Cardiac fibroblast (primary cell): ENCODE measurements at regions not wholly inside any gene's neighbourhood (a gene's known extent, or its start where the extent isn't known, plus 50 kb on each side); places are given as distances from the start of the nearest gene placed in this dataset.
A peak's percentile ranks its signal among the peaks of the same experiment; 100 is the strongest.
"Not testable (repeated sequence)": the region's sequence is repeated elsewhere in the genome, so short reads cannot be mapped to it uniquely, and the experiment has no call there.

Experiments used
- DNase-seq, 2 donors: peaks; one replicate each; pipeline versions ENCODE4 v3.0.0 to v3.0.0-alpha.2; 2010; ENCODE audit warnings: low read depth in 2 of 2
- H3K4me3 ChIP-seq, 2 donors: replicated peaks in 1 of 2; 1 replicate in 1 of 2; 2 replicates in 1 of 2; pipeline ENCODE4 v1.5.1; 2011; ENCODE audit warnings: low read depth in 2 of 2, low read length in 2 of 2, mild to moderate bottlenecking in 2 of 2, moderate library complexity in 1 of 2
- CTCF ChIP-seq: IDR thresholded peaks from one replicate; pipeline ENCODE4 v1.5.1; 2011; ENCODE audit warnings: low read depth, mild to moderate bottlenecking, low read length, inconsistent platforms

DNA sequence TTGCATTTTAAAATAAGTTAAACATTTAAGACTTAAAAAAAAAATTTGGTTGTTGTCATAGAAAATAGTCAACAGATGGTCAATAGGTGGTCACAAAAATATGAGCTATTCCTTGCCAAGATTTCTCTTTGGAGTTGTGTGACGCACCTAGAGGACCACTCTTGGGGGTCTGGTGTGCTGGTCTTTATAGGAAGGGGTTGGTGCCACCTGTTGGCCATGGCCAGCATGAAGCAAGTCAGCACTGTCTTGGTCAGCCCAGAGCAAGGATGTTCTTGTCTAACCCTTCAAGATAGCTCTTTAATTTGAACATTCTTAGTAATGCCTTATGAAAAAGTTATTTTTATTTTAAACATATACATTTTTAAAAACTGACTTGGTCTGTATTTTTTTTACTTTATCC lies 267.9 kb upstream of the CNTNAP2 start:
- no peak for TF ChIP-seq CTCF
- H3K4me3 ChIP-seq: no peak overlapping the region
- peak in 1 of 2 donors; percentile 6 for DNase-seq

- H3K4me3 ChIP-seq: no peak overlapping the region
These were observed 271.3 kb upstream of the CNTNAP2 start for GRCh38 chr7:145845345-145845744.

DNA sequence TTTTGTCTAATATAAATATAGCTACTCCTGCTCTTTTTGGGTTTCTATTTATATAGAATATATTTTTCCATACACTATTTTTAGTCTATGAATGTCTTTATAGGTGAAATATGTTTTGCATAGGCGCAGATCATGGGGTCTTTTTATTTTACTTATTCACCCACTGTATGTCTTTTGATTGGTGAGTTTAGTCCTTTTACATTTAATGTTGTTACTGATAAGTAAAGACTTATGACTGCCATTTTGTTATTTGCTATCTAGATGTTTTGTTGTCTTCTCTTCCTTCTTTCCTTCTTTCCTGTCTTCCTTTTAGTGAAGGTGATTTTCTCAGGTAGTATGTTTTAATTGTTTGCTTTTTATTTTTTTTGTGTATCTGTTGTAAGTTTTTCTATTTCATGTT lies 276.8 kb upstream of the CNTNAP2 start:
- TF ChIP-seq CTCF: no peak
- no peak for DNase-seq
- H3K4me3 ChIP-seq: no peak overlapping the region

More at GRCh38 chr7:145845345-145845744, 271.3 kb upstream of the CNTNAP2 start:
- no peak for DNase-seq
- TF ChIP-seq CTCF: no peak

DNA sequence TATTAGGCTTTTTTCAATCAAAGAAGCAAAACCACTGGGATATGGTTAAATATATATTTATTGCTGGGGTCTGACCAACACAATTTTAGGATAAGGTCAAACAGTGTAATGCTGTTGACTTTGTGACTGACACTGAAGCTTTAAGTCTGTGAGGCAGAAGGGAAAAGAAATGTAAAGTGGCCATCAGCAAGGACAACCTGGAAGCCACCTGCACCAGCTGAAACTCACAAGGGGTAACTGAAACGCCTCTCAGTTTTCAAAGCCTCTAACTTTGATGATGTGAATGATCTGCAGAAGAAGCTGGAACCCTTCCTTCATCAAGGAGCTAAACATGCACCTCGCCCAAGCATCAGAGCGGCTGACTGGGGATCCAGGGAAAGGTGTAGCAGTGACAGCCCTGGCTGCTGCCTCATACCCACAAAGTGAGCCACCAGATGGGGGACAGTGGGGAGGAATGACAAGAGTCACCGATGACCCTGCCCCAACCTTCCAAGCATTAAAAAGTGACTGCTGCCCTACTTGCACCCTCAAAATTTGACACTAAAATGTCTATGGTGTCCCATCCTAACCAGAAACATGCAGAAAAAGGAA lies 284.9 kb upstream of the CNTNAP2 start:
- no peak overlapping the region for H3K4me3 ChIP-seq
- TF ChIP-seq CTCF: no peak
- no peak for DNase-seq

DNA sequence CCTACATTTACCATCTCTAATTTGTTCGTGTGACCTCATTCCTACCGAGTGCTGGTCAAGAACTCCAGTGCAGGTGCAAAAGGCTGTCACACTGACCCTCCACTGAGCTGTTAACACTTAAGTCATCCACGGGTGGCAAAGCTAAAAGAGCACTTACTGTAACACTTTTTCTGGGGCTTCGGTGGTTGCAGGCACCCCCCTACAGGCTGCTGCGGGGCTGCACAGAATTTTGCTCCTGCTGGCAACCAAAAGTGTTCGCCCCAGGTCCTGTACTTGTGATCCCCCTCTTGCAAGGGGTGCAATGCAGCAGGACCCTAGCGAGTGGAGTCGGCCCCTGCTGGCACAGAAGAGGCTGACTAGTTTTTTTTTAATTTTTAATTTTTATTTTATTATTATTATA lies 298.9 kb upstream of the CNTNAP2 start:
- no peak overlapping the region for H3K4me3 ChIP-seq
- DNase-seq: no peak
- TF ChIP-seq CTCF: no peak

DNA sequence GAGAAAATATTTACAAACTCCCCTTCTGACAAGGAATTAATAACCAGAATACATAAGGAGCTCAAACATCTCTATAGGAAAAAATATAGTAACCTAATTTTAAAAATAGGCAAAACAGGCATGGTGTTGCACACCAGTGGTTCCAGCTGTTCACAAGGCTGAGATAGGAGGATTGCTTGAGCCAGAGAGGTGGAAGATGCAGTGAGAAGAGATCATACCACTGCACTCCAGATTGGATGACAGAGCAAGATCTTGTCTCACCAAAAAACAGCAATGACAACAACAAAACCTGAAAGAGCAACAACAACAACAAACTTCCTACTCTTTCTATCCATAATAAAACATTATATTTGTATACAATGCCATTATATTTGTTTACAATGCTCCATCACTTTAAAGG lies 304.4 kb upstream of the CNTNAP2 start:
- TF ChIP-seq CTCF: no peak
- DNase-seq: no peak
- no peak overlapping the region for H3K4me3 ChIP-seq

GRCh38 chr7:145805496-145805895 lies 311.1 kb upstream of the CNTNAP2 start:
- not testable (repeated sequence) for H3K4me3 ChIP-seq, DNase-seq
